HG03469 (cell line): ENCODE measurements at regions not wholly inside any gene's neighbourhood (a gene's known extent, or its start where the extent isn't known, plus 50 kb on each side); places are given as distances from the start of the nearest gene placed in this dataset.

Experiments used
- ATAC-seq: cut with Tn5 transposase; IDR thresholded peaks from one replicate; pipeline ENCODE4 v1.9.1; 2021; ENCODE audit warnings: mild to moderate bottlenecking, moderate library complexity, moderate number of reproducible peaks; ENCODE audit not compliant: unreplicated experiment

DNA sequence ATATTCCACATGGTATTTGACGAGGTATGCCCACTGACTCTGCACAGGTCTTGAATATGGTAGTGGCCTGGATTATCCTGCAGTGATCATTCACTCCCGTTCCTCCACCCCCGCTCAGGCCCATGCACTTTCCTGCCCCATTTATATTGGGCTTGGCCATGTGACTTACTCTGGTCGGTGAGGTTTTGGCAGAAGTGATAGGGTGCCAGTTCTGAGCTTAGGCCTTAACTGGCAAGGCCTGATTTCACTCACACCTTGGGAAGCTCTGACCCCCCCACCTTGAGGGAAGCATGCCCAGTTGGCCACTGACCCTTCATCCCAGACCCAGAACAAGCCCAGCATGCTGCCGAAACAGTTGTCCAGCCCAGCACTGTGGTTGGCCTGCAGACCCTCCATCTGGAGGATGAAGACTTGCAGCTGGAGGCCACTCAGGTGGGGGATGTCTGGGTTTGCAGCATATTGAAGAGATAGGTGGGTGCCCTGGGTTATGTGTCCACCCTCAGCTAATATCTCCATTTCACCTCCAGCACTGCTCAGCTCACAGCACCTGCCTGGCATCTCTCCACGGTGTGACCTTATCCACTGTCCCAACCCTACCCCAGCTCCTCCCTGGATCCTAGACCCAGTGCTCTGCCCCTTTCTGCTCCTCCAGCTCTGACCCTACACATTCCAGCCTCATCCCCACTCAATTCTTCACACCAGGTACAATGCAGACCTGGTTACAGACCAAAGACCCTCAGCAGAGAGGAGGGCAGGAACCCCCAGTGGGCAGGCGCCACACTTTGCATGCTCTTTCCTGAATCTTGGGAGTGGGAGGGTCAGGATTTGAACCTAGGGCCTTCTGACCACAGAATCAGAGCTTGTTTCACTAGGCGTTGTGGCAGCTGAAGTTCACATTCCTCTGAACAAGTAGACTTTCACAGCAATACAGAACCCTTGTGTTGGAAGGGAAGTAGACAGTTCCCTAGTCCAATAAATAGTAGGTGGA is 138.1 kb upstream of the CHST15 start:
- ATAC-seq: no peak

GRCh38 chr10:124230635-124231167 is 137.3 kb upstream of the CHST15 start:
- ATAC-seq: no peak

- no peak for ATAC-seq
Observed at GRCh38 chr10:124229989-124230634, 136.7 kb upstream of the CHST15 start.

GRCh38 chr10:124229201-124229988 is 136.0 kb upstream of the CHST15 start:
- ATAC-seq: no peak

GRCh38 chr10:124228471-124228870 is 135.1 kb upstream of the CHST15 start:
- no peak for ATAC-seq

DNA sequence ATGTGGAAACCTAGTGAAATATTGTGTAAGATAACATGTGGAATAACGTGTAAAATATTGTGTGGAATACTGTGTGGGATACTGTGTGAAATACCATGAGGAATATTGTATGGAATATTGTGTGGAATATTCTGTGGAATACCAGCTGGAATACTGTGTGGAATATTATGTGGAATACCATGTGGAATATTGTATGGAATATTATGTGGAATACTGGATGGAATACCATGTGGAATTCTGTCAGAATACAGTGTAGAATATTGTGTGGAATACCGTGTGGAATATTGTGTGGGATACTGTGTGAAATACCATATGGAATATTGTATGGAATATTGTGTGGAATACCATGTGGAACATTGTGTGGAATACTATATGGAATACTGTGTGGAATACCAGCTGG is 134.6 kb upstream of the CHST15 start:
- ATAC-seq: no peak

DNA sequence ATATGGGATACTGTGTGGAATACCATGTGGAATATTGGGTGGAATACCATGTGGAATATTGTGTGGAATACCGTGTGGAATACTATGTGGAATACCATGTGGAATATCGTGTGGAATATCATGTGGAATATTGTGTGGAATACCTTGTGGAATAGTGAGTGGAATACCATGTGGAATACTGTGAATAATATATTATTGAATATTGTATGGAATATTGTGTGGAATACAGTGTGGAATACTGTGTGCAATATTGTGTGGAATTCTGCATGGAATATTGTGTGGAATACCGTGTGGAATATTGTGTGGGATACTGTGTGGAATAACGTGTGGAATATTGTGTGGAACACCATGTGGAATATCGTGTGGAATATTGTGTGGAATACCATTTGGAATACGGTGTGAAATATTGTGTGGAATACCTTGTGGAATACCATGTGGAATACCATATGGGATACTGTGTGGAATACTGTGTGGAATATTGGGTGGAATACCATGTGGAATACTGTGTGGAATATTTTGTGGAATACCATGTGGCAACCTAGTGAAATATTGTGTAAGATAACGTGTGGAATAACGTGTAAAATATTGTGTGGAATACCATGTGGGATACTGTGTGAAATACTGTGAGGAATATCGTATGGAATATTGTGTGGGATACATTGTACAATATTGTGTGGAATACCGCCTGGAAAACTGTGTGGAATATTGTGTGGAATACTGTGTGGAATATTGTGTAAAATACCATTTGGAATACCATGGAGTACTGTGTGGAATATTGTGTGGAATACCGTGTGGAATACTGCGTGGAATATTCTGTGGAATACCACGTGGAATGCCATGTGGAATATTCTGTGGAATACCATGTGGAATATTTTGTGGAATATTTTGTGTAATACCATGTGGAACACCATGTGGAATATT is 133.9 kb upstream of the CHST15 start:
- no peak for ATAC-seq

GRCh38 chr10:124226271-124227054 is 133.1 kb upstream of the CHST15 start:
- ATAC-seq: no peak

DNA sequence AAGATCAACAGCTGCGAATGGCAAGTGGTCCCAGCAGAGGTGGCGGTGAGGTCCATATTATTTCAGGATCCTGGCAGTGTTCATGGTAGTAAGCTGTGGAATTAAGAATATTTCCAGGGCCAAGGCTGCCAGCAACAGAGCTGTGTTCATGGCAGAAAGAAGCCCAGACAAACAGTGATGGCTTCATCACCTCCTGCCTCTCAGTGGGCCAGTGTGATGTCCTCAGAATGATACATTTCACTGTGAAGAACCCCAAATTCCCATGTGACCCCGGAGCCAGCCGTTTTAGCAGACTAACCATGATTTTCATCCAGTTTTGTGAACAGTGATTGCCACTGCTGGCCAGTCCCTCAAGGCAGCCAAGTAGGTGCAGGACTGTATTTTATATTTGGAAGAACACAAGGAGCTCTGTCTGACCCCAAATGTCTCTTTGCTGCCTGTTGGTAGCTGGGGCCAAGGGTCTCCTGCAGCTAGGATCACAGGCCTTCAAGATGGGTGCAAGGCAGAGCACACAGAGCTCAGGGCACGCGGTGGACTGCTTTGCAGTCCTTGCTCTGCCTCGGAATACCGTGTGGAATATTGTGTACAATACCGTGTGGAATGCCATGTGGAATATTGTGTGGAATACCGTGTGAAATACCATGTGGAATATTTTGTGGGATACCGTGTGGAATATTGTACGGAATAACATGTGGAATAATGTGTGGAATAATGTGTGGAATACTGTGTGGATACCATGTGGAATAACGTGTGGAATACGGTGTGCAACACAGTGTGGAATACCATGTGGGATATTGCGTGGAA is 132.3 kb upstream of the CHST15 start:
- ATAC-seq: no peak

DNA sequence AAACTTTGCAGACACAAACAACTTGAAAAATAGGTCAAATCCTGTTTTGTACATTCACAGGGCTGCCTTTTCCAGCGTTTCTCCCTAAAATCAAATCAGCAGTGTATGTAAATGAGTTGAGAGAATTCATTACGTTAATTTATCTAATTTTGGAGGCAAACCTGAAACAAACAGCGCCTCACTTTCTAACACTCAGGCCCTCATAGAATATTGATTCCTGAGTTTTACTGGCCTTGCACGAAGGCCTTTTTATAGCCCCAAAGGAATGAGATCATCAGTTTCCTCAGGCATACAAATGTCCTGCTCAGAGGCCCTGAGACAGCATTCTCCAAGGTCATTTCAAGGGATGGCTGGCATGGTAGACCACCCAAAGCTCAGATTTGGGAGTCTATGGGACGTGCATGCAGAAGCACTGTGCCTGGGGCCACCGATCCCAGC is 131.7 kb upstream of the CHST15 start:
- no peak for ATAC-seq

DNA sequence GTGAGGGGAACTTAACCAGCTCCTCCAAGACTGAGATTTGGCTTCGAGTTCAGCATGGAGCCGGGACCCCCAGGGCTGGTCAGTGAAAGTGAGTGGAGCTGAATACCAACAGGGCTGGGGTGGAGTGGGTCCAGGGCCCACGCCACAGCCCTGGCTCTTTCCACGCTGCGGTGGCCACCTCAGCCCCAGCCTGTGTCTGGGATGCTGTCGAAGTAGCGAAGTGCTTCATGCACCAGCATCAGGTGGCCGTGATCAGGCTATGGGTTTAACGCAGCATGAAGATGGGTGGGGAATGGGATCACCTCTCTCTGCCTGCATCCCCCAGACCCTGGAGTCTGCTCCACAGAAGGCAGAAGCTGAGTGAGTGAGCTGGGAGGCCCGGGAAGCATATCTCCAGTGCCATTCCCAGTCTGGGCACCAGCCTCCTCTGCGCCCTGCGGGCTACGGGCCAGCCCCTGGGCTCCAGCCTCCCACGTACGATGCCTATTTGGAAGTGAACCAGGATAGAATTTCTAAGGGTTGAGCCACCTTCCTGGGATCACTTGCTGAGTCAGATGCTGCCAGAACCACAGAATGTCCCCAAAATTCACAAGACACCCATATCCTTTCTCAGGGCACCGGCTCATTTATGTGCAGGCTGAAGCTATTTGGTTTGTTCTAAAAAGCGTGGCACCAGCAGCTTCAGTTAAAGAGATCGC is 131.1 kb upstream of the CHST15 start:
- no peak for ATAC-seq

DNA sequence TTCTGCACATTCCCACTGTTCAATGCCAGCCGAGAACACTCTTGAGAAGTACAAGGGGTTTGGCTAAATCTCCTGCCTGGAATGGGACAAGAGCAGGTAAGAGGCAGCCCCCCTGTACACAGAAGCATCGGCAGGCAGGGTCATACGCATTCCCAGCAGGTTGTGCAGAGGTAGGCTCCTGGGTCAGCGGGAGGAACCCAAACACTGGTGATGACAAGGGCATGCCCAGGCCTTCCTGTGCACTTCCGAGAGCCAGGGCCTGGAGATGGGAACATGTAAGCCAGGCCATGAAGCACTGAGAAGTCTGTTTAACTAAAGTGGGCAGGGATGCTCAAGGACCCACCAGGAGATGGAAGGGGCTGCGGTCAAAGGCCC is 130.3 kb upstream of the CHST15 start:
- no peak for ATAC-seq

GRCh38 chr10:124222988-124223710 is 129.8 kb upstream of the CHST15 start:
- ATAC-seq: no peak

GRCh38 chr10:124222318-124222987 is 129.1 kb upstream of the CHST15 start:
- ATAC-seq: no peak

DNA sequence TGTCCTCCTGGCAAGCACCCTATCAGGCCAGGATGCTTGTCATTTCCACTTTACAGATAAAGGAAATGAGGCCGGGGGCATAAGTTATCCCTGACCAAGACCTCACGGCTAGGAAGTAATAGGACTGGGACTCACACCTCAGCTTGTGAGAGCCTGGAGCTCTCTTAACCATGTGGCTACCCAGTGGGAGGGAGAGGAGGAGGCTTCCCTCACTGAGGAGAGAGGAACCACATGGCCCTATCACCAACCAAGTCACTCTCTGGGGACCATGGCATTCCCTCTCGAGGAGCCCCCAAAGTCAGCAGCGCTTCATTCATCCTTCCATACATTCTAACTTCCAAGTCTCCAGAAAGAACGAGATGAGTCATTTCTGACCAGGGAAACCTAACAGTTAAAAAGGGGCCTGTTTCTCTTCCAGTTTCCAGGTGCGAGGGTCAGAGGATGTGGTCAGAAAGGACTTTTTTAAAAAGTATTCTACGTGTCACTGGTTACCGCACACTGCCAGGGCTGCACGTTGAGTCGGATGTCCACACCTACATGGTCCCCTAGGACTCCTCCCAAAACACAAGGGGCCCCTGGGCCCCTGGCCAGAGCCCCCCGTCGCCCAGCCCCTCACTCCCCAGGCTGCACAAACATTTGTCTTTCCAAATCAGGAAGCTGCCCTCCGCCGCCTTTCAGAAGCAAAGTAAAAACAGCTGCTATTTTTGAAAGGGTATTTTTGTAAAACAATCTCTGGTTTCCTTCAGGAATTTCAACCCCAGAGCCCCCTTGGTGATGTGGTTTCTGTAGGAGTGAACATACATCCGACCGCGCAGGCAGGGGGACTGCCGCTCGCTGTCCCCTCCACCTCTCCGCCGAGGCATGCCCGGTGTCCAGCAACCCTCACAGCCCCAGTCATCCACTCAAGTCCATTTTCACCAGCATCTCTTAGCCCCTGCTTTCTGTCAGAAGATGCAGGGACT is 128.2 kb upstream of the CHST15 start:
- peak; percentile 40 for ATAC-seq
